Gastroesophageal sphincter (tissue), 4 donors: ENCODE measurements at regions not wholly inside any gene's neighbourhood (a gene's known extent, or its start where the extent isn't known, plus 50 kb on each side); places are given as distances from the start of the nearest gene placed in this dataset.

Experiments used
- ATAC-seq: fragments of 150-250 bp; one replicate; pipeline ENCODE4 v1.9.1; 2016; ENCODE audit warnings: mild to moderate bottlenecking, moderate library complexity
- H3K27ac ChIP-seq, 4 donors: fragments of 200-600 bp; sonication (generic) in 3 of 4; 1 replicate in 3 of 4; 2 replicates in 1 of 4; pipeline ENCODE4 v1.5.1; 2016 to 2019
- H3K27me3 ChIP-seq: fragments of 200-600 bp; sonication (generic); one replicate; pipeline ENCODE4 v1.5.1; 2019
- H3K36me3 ChIP-seq, 2 donors: fragments of 200-600 bp; sonication (generic); one replicate each; pipeline ENCODE4 v1.5.1; 2019; ENCODE audit warnings: control low read depth in 1 of 2
- H3K4me1 ChIP-seq, 3 donors: fragments of 200-600 bp; sonication (generic); 1 replicate in 2 of 3; 2 replicates in 1 of 3; pipeline ENCODE4 v1.5.1; 2016 to 2019; ENCODE audit warnings: control low read depth in 2 of 3
- H3K4me3 ChIP-seq, 2 donors: fragments of 200-600 bp; sonication (generic); one replicate each; pipeline ENCODE4 v1.5.1; 2019; ENCODE audit warnings: mild to moderate bottlenecking in 1 of 2, moderate library complexity in 1 of 2
- H3K9me3 ChIP-seq, 3 donors: fragments of 200-600 bp; sonication (generic); one replicate each; pipeline ENCODE4 v1.5.1; 2017 to 2019; ENCODE audit warnings: control low read depth in 2 of 3
- CTCF ChIP-seq, 4 experiments: fragments of 200-600 bp in 2 of 4; fragments of 450-650 bp in 2 of 4; sonication (generic) in 1 of 4; IDR thresholded peaks; one replicate each; pipeline ENCODE4 v1.5.1; 2017 to 2019; ENCODE audit warnings: antibody characterized with exemption in 4 of 4, mild to moderate bottlenecking in 2 of 4, moderate library complexity in 2 of 4
- EP300 ChIP-seq: sonication (generic); formaldehyde crosslinking; IDR thresholded peaks from one replicate; pipeline ENCODE4 v1.6.1; 2017; ENCODE audit warnings: antibody characterized with exemption, mild to moderate bottlenecking
- POLR2A ChIP-seq, 2 donors: fragments of 450-650 bp; IDR thresholded peaks; one replicate each; pipeline ENCODE4 v1.6.1; 2017; ENCODE audit warnings: antibody characterized with exemption in 2 of 2, mild to moderate bottlenecking in 2 of 2, moderate library complexity in 1 of 2
- POLR2AphosphoS5 ChIP-seq: sonication (generic); formaldehyde crosslinking; IDR thresholded peaks from one replicate; pipeline ENCODE4 v1.6.1; 2017; ENCODE audit warnings: antibody characterized with exemption
- WGBS, 2 donors: methylation state at CpG; one replicate each; pipeline ENCODE4 v1.1.5; 2018; ENCODE audit warnings: low coverage in 1 of 2; 5-methylcytosine and 5-hydroxymethylcytosine counted together

DNA sequence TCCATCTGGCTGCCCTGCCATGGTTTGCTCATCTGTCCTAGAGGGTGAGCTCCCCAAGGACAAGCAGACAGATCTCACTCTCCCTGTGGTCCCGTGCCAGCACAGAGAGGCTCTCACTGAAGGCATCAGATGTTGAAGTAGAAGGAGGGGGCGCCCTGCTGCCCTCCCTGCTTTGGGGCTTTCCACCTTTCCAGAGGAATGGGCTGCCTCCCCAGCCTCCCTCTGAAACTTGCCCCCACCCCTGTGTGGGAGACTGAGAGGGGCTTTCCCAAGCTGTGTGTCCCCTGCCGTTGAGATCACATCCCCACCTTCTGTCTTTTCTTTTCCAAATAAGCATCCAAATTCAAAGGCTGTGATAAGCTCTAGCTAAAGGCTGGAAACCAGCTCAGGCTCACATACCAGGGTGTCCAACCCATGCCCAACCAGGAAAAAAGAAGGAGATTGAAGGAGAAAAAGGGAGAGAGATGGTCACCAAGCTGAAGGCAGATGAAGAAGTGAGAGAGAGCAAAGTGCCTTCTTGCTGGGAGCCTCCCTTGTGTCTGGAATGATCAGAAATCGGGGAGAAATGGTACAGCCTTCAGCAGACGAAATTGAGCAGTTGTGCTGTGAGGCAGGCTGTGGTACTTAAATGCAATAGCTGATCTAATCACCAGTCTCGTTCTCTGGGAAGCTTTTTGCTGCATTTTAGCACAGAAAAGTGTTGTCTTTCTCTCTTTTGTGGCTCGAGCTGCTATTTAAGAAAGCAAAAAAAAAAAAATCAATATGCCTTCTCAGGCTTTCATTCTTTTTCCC lies 145.9 kb upstream of the LHX1 start:
- H3K36me3 ChIP-seq, result no peaks in the 10 kb centered on the region
- peaks cover 0 to 6% (median 0%) of the 10 kb centered on the region in 3 donors for H3K9me3 ChIP-seq
- 4% methylated on average over 4 to 6 of the region's 7 CpGs for WGBS, 2 donors
- no peak overlapping the region for H3K4me3 ChIP-seq
- no peak overlapping the region for H3K27ac ChIP-seq
- ATAC-seq, result no peak
- H3K4me1 ChIP-seq, result no peaks in the 10 kb centered on the region
- H3K27me3 ChIP-seq, result peaks cover 43% of the 10 kb centered on the region
- no peak for TF ChIP-seq CTCF (IDR thresholded peaks at IDR 0.05)
- no peak for TF ChIP-seq POLR2A (IDR thresholded peaks at IDR 0.05)
- no peak for TF ChIP-seq POLR2AphosphoS5
- TF ChIP-seq EP300, result no peak

DNA sequence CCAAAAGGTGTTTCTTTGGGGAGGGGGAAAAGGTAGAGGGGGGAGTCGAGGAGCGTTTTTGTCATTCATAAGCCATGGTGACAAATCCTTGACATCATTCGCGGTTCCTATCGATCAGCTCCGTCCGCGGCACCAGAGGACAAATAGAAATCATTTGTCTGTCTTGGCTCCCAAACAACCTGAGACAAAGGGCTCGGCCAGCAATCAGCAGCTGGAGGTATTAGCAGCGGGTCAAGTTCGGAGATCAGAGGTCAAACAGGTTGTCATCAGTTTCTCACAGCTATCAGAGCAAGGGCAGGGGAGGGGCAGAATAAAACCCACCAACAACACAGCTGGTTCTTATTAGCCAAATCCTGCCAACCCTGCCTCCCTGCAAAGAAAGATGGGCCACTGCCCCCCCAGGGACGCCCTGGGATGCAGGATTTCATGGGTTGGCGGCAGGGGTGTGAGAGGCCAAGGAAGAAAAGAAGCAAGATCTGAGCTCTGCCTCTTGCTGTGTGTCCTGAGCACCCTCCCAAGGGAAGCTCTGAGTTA lies 145.3 kb upstream of the LHX1 start:
- no peak overlapping the region for H3K27ac ChIP-seq
- no peak for ATAC-seq
- TF ChIP-seq POLR2AphosphoS5 (no peak), POLR2A (IDR thresholded peaks at IDR 0.05) (no peak), CTCF (IDR thresholded peaks at IDR 0.05) (no peak), EP300 (no peak)
- H3K36me3 ChIP-seq, result no peaks in the 10 kb centered on the region
- no peaks in the 10 kb centered on the region for H3K4me1 ChIP-seq
- H3K4me3 ChIP-seq, result no peak overlapping the region
- peaks cover 43% of the 10 kb centered on the region for H3K27me3 ChIP-seq
- WGBS, 2 donors, result 9 to 15% methylated on average over 8 to 11 of the region's 13 CpGs
- H3K9me3 ChIP-seq, result peaks cover 0 to 6% (median 0%) of the 10 kb centered on the region in 3 donors

DNA sequence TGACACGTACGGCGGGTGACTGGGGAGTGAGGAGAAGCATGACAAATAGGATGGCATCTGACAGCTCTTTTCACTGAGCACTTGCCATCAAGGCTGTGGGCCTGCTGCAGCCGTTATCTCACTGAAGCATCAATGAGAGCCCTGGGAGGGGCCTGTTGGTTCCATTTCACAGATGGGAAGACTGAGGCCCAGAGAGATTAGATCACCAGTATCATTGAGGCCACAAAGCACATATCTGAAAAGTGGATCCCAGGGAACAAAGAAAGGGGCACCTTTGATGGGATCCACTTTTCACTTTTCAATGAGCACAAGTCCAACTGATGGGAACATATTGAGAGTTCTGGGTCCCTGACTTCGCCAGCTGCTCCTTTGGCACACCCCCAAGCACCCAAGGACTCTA lies 144.4 kb upstream of the LHX1 start:
- TF ChIP-seq CTCF (IDR thresholded peaks at IDR 0.05) (no peak), POLR2AphosphoS5 (no peak), POLR2A (IDR thresholded peaks at IDR 0.05) (no peak), EP300 (no peak)
- no peak for ATAC-seq
- H3K27me3 ChIP-seq, result peaks cover 50% of the 10 kb centered on the region

DNA sequence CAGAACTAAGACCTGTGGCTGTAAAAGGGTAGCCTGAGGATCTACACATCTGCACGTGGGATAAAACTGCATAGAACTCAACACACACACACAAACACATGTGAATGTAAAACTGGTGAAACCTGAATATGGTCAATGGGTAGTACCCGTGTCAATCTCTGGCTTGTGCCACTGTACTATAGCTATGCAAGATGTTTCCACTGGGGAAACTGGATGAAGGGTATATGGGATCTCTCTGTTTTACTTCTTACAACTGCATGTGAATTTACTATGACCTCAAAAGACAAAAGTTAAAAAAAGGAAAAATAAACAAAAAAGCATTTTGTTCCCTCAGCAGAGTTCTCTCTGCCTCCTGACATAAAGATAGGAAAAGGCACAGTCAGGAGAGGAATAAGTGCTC lies 143.3 kb upstream of the LHX1 start:
- no peaks in the 10 kb centered on the region for H3K36me3 ChIP-seq
- 71% methylated on average over 2 of the region's 2 CpGs; no CpG with 5 or more reads in 1 of the 2 donors for WGBS, 2 donors
- H3K4me1 ChIP-seq, result no peaks in the 10 kb centered on the region
- no peak for ATAC-seq
- H3K27ac ChIP-seq, result no peak overlapping the region
- TF ChIP-seq EP300 (no peak), POLR2AphosphoS5 (no peak), POLR2A (IDR thresholded peaks at IDR 0.05) (no peak), CTCF (IDR thresholded peaks at IDR 0.05) (no peak)
- no peak overlapping the region for H3K4me3 ChIP-seq
- peaks cover 50% of the 10 kb centered on the region for H3K27me3 ChIP-seq
- peaks cover 0 to 23% (median 0%) of the 10 kb centered on the region in 3 donors for H3K9me3 ChIP-seq

More for the DNA sequence above, 144.4 kb upstream of the LHX1 start:
- H3K4me1 ChIP-seq, result no peaks in the 10 kb centered on the region
- H3K9me3 ChIP-seq, result peaks cover 0 to 14% (median 0%) of the 10 kb centered on the region in 3 donors
- WGBS, 2 donors, result 80 to 81% methylated on average over 1 to 5 of the region's 5 CpGs
- no peak overlapping the region for H3K4me3 ChIP-seq
- H3K36me3 ChIP-seq, result no peaks in the 10 kb centered on the region
- H3K27ac ChIP-seq, result no peak overlapping the region
